KMS-11 (cell line): ENCODE measurements at regions not wholly inside any gene's neighbourhood (a gene's known extent, or its start where the extent isn't known, plus 50 kb on each side); places are given as distances from the start of the nearest gene placed in this dataset.

Experiments used
- H2AFZ ChIP-seq: fragments of 200-600 bp; sonication (generic); 2 replicates; pipeline ENCODE4 v1.6.1; 2016; ENCODE audit warnings: antibody characterized with exemption, mixed run types, low read depth
- H3K27ac ChIP-seq: fragments of 200-600 bp; sonication (generic); 2 replicates; pipeline ENCODE4 v1.6.1; 2016; ENCODE audit warnings: mild to moderate bottlenecking, mixed run types
- H3K27me3 ChIP-seq: fragments of 200-600 bp; sonication (generic); 2 replicates; pipeline ENCODE4 v1.6.1; 2017; ENCODE audit warnings: mild to moderate bottlenecking, low read depth, mixed run types, moderate library complexity; ENCODE audit not compliant: insufficient read depth
- H3K36me3 ChIP-seq: fragments of 200-600 bp; sonication (generic); 2 replicates; pipeline ENCODE4 v1.6.1; 2017; ENCODE audit warnings: mild to moderate bottlenecking, mixed run types; ENCODE audit not compliant: insufficient read depth
- H3K4me1 ChIP-seq: fragments of 200-600 bp; sonication (generic); 2 replicates; pipeline ENCODE4 v1.6.1; 2016; ENCODE audit warnings: mild to moderate bottlenecking, low read depth, mixed run types; ENCODE audit not compliant: poor library complexity, severe bottlenecking
- H3K4me2 ChIP-seq: fragments of 200-600 bp; sonication (generic); 2 replicates; pipeline ENCODE4 v1.7.0; 2016; ENCODE audit warnings: mild to moderate bottlenecking, mixed run types
- H3K4me3 ChIP-seq: fragments of 200-600 bp; sonication (generic); IDR thresholded peaks from 2 replicates; pipeline ENCODE4 v1.6.1; 2017; ENCODE audit warnings: low read depth, low read length, mixed read lengths; ENCODE audit not compliant: insufficient read depth
- H3K79me2 ChIP-seq: fragments of 200-600 bp; sonication (generic); 2 replicates; pipeline ENCODE4 v1.6.1; 2016; ENCODE audit warnings: low read depth, mixed run types; ENCODE audit not compliant: insufficient read depth
- H3K9ac ChIP-seq: fragments of 200-600 bp; sonication (generic); 2 replicates; pipeline ENCODE4 v1.6.1; 2016; ENCODE audit warnings: mild to moderate bottlenecking, mixed run types
- H4K20me1 ChIP-seq: fragments of 200-600 bp; sonication (generic); 2 replicates; pipeline ENCODE4 v1.6.1; 2016; ENCODE audit warnings: mild to moderate bottlenecking, mixed run types; ENCODE audit not compliant: insufficient read depth
- TF ChIP-seq, protein P1 (sequence below): fragments of 200-600 bp; sonication (generic); conservative IDR thresholded peaks from 2 replicates; pipeline ENCODE4 v1.6.1; 2017; ENCODE audit warnings: low read depth, mild to moderate bottlenecking, antibody characterized with exemption, low read length, moderate library complexity, mixed read lengths

- Histone ChIP-seq H3K4me3 (no peak overlapping the region), H3K4me2 (no peak overlapping the region), H4K20me1 (no peaks in the 10 kb centered on the region), H3K27me3 (no peaks in the 10 kb centered on the region), H3K27ac (no peak overlapping the region), H2AFZ (no peak overlapping the region), H3K36me3 (no peaks in the 10 kb centered on the region), H3K9ac (no peak overlapping the region), H3K79me2 (no peaks in the 10 kb centered on the region), H3K4me1 (no peaks in the 10 kb centered on the region)
- TF ChIP-seq, protein P1, sequence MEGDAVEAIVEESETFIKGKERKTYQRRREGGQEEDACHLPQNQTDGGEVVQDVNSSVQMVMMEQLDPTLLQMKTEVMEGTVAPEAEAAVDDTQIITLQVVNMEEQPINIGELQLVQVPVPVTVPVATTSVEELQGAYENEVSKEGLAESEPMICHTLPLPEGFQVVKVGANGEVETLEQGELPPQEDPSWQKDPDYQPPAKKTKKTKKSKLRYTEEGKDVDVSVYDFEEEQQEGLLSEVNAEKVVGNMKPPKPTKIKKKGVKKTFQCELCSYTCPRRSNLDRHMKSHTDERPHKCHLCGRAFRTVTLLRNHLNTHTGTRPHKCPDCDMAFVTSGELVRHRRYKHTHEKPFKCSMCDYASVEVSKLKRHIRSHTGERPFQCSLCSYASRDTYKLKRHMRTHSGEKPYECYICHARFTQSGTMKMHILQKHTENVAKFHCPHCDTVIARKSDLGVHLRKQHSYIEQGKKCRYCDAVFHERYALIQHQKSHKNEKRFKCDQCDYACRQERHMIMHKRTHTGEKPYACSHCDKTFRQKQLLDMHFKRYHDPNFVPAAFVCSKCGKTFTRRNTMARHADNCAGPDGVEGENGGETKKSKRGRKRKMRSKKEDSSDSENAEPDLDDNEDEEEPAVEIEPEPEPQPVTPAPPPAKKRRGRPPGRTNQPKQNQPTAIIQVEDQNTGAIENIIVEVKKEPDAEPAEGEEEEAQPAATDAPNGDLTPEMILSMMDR: no peak
Observed at GRCh38 chr6:95228636-95229035, 348.7 kb upstream of the MANEA start.

DNA sequence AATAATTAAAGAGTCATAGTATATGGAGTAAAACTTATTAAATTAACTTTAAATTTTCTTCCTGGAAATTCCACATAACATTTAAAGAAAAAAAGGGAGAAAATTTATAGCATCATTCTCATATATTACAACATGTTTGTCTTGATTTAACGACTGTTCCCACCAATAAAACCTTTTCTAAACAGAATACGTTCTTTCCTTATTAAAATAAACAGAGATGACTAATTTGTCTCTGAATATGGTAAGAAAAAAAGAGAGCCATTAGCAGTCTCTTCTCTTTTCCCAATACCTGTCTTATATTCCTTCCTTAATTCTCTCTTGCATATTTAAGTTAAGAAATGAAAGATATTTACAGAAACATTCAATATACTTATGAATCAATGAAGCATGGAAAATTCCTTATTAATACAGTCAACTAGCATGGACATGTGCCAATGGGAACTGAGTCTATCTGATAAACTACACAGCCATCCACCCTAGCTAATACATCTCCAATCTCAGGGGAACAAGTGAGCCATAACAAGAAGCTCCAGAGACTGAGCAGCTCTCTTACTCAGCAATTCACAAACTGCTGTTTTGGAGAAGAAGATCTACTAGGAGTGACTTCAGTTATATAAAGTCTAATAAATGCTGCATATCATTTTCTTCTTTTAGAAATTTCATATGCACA lies 347.1 kb upstream of the MANEA start:
- no peaks in the 10 kb centered on the region for H3K79me2 ChIP-seq
- H3K36me3 ChIP-seq: no peaks in the 10 kb centered on the region
- no peaks in the 10 kb centered on the region for H4K20me1 ChIP-seq
- TF ChIP-seq, protein P1: no peak
- H2AFZ ChIP-seq: no peak overlapping the region
- H3K4me1 ChIP-seq: no peaks in the 10 kb centered on the region
- no peaks in the 10 kb centered on the region for H3K27me3 ChIP-seq
- H3K4me3 ChIP-seq: no peak overlapping the region
- no peak overlapping the region for H3K27ac ChIP-seq
- no peak overlapping the region for H3K4me2 ChIP-seq
- H3K9ac ChIP-seq: no peak overlapping the region

DNA sequence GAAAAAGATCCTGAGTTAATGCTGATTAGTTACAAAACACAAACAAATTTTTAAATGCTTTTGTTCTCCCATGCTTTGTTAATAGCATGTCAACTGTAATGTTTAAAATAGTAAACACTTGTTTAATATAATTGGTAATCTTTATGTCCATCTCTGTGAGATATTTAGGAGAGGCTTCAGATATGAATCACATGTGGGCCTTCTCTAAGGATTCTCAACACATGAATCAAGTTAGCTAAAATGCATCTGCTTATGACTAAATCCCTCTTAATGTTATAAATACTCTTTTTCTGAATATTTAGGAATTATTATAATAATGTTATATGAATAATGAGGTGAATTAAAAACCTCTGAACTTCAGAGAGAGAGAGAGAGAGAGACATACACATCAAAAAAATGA lies 345.9 kb upstream of the MANEA start:
- Histone ChIP-seq H3K4me2 (no peak overlapping the region), H3K36me3 (no peaks in the 10 kb centered on the region), H4K20me1 (no peaks in the 10 kb centered on the region), H3K9ac (no peak overlapping the region), H3K27me3 (no peaks in the 10 kb centered on the region), H3K4me3 (no peak overlapping the region), H3K79me2 (no peaks in the 10 kb centered on the region), H2AFZ (no peak overlapping the region), H3K27ac (no peak overlapping the region), H3K4me1 (no peaks in the 10 kb centered on the region)
- TF ChIP-seq, protein P1: no peak

- no peak overlapping the region for H3K4me3 ChIP-seq
- H4K20me1 ChIP-seq: no peaks in the 10 kb centered on the region
- no peak overlapping the region for H3K4me2 ChIP-seq
- H3K4me1 ChIP-seq: no peaks in the 10 kb centered on the region
- no peaks in the 10 kb centered on the region for H3K27me3 ChIP-seq
- no peaks in the 10 kb centered on the region for H3K36me3 ChIP-seq
- no peak overlapping the region for H3K9ac ChIP-seq
- H2AFZ ChIP-seq: no peak overlapping the region
- H3K79me2 ChIP-seq: no peaks in the 10 kb centered on the region
- TF ChIP-seq, protein P1: no peak
- H3K27ac ChIP-seq: no peak overlapping the region
Observed at GRCh38 chr6:95232446-95232845, 344.9 kb upstream of the MANEA start.
